Aorta (tissue), 5 donors: ENCODE measurements at regions not wholly inside any gene's neighbourhood (a gene's known extent, or its start where the extent isn't known, plus 50 kb on each side); places are given as distances from the start of the nearest gene placed in this dataset.

ENCODE experiments used
- ATAC-seq: fragments of 200-7000 bp; cut with Tn5 transposase; one replicate; pipeline ENCODE4 v1.9.1; 2022; ENCODE audit warnings: moderate library complexity; ENCODE audit not compliant: low FRiP score
- DNase-seq, 2 donors: peaks; one replicate each; pipeline ENCODE4 v3.0.0-alpha.2; 2020
- H3K27ac ChIP-seq, 2 donors: one replicate each; pipeline ENCODE4 v1.5.1; 2013; ENCODE audit warnings: low read length in 2 of 2, mild to moderate bottlenecking in 2 of 2, moderate library complexity in 2 of 2, control low read depth in 1 of 2, inconsistent platforms in 1 of 2, low read depth in 1 of 2
- H3K27me3 ChIP-seq, 2 donors: one replicate each; pipeline ENCODE4 v1.6.1; 2013; ENCODE audit warnings: control low read depth in 1 of 2, low read length in 1 of 2, mild to moderate bottlenecking in 1 of 2, moderate library complexity in 1 of 2; ENCODE audit not compliant: insufficient read depth in 2 of 2, control insufficient read depth in 1 of 2
- H3K36me3 ChIP-seq, 2 donors: one replicate each; pipeline ENCODE4 v1.6.1; 2013; ENCODE audit warnings: control low read depth in 1 of 2, low read length in 1 of 2, mild to moderate bottlenecking in 1 of 2; ENCODE audit not compliant: insufficient read depth in 2 of 2, control insufficient read depth in 1 of 2
- H3K4me1 ChIP-seq, 2 donors: one replicate each; pipeline ENCODE4 v1.6.1; 2013; ENCODE audit warnings: low read length in 2 of 2, control low read depth in 1 of 2, mild to moderate bottlenecking in 1 of 2, moderate library complexity in 1 of 2; ENCODE audit not compliant: insufficient read depth in 2 of 2, control insufficient read depth in 1 of 2
- H3K4me3 ChIP-seq, 2 donors: one replicate each; pipeline ENCODE4 v1.5.1; 2013; ENCODE audit warnings: low read length in 2 of 2, control low read depth in 1 of 2, mild to moderate bottlenecking in 1 of 2
- H3K9me3 ChIP-seq: one replicate; pipeline ENCODE4 v1.6.1; 2013; ENCODE audit warnings: mild to moderate bottlenecking, low read length; ENCODE audit not compliant: control insufficient read depth
- WGBS, 2 donors: extraction: QIAGEN DNeasy Blood & Tissue Kit; methylation state at CpG; one replicate each; pipeline ENCODE4 v1.1.7; 2013; 5-methylcytosine and 5-hydroxymethylcytosine counted together
- intact Hi-C, 2 donors: fragments of 100-400 bp; cut with DNase I; formaldehyde crosslinking; loops; one replicate each; pipeline versions ENCODE4 v1.14.2 to v1.15.0; 2022
- donor health status: healthy with polysubstance abuse.
- donor health status: Bipolar disorder and iron deficiency.
- donor health status: DM: no; HTN: no; CAD: no.
- donor health status: DM: no; HTN: no; CAD: no.
- donor health status: DM: yes; HTN: yes; CAD: no.

DNA sequence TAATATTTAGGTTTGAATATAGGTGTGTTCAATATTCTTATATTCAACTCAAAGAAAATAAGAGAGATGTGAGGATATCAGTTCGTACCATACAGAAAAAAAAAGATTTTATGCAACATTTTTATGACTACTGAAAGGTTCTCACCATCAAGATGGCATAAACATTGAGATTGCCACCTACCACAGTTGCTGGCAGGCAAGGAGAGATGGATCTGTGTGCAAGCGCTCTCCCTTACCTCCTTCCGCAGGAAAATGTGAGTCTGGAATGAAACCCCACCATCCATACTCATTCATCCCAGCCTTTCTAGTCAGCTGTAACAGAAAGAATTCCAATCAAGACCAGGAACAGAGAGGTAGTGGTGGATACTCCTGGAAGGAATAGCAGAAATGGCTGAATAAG is 376.9 kb downstream of the PPP3CA start:
- no peaks in the 10 kb centered on the region for H3K27me3 ChIP-seq
- H3K4me1 ChIP-seq: no peaks in the 10 kb centered on the region
- DNase-seq (no peak), ATAC-seq (no peak)
- intact Hi-C loops: no loop called here
- H3K4me3 ChIP-seq: no peak overlapping the region
- no peak overlapping the region for H3K27ac ChIP-seq
- H3K36me3 ChIP-seq: no peaks in the 10 kb centered on the region
- H3K9me3 ChIP-seq: no peaks in the 10 kb centered on the region
- 95% methylated on average over 3 of the region's 3 CpGs for WGBS, 2 donors

DNA sequence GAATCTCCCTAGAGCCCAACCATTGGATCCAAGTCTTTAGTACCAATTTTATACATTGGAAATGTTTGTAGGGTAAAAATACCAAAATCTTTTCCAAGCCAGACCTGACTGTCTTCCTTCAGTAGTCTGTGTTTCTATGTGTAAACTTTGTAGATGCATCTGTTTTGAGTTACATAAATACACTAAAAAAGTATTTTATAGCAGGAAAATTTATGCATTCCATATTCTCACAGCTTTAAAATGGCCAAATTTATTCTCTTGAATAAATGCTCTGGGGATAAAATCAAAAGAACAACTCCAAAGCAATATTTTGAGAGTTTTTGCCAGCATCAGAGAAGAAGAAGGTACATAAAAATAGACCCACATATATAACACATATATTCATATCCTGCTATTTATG is 377.4 kb downstream of the PPP3CA start:
- Histone ChIP-seq H3K4me3 (no peak overlapping the region), H3K9me3 (no peaks in the 10 kb centered on the region), H3K27ac (no peak overlapping the region), H3K4me1 (no peaks in the 10 kb centered on the region), H3K27me3 (no peaks in the 10 kb centered on the region), H3K36me3 (no peaks in the 10 kb centered on the region)
- no peak for ATAC-seq
- no peak for DNase-seq
- intact Hi-C loops: no loop called here

DNA sequence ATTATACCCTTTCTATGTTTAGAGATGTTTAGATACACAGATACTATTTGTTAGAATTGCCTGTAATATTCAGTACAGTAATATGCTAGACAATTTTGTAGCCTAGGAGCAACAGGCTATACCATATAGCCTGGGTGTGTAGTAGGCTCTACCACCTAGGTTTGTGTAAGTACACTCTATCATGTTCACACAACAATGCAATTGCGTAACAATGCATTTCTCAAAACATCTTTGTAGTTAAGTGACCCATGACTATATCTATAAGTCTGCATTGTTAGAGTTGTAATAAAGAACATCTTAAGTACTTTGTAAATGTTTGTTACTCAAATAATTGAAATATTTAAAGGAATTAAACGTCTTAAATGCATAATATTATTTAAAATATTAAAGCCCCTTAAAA is 379.3 kb downstream of the PPP3CA start:
- 88 to 91% methylated on average over 2 of the region's 2 CpGs for WGBS, 2 donors
- ATAC-seq (no peak), DNase-seq (no peak)

DNA sequence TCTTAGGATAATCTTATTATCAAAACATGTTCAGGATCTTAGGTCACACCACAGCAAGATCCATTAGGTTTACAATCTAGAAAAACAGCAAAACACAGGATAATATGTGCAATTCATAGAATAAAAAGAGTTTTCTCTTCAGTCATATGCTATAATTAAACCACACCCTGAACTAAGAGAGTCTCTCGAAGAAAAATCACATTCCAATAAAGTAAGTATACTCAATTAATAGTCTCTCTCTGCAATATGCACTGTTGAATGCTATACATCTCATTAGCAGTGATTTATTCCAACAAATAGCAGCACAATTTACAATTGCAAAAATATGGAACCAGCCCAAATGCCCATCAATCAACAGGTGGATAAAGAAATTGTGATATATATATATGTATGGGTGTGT is 383.7 kb downstream of the PPP3CA start:
- 85 to 87% methylated on average over 1 of the region's 1 CpG for WGBS, 2 donors
- ATAC-seq: no peak

More for the DNA sequence above, 379.3 kb downstream of the PPP3CA start:
- Histone ChIP-seq H3K4me3 (no peak overlapping the region), H3K36me3 (no peaks in the 10 kb centered on the region), H3K9me3 (no peaks in the 10 kb centered on the region), H3K27me3 (no peaks in the 10 kb centered on the region), H3K4me1 (no peaks in the 10 kb centered on the region), H3K27ac (no peak overlapping the region)
- intact Hi-C loops: no loop called here

DNA sequence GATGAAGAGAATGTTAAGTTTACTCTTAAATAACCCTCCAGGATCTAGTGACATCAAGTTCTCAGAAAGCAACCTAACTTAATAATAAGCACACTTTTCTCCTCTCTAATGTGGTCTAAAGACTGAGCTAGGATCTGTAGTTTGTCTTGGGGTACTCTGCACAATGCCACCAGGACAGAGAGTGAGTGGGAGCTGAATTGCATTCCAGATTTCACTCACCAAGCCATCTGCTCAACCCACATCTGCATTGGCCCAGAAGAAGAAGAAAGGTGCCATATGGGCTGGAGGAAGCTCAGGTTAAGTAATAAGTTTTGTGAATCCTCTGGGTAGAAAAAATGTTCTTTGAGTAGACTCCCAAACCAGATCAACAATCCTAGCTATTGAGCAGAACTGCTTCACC is 384.6 kb downstream of the PPP3CA start:
- Histone ChIP-seq H3K9me3 (no peaks in the 10 kb centered on the region), H3K36me3 (no peaks in the 10 kb centered on the region), H3K27me3 (no peaks in the 10 kb centered on the region), H3K4me1 (no peaks in the 10 kb centered on the region), H3K4me3 (no peak overlapping the region), H3K27ac (no peak overlapping the region)
- DNase-seq: no peak
- intact Hi-C loops: no loop called here
- ATAC-seq: no peak

More for the DNA sequence above, 383.7 kb downstream of the PPP3CA start:
- no peak overlapping the region for H3K27ac ChIP-seq
- H3K27me3 ChIP-seq: no peaks in the 10 kb centered on the region
- no peaks in the 10 kb centered on the region for H3K36me3 ChIP-seq
- no peaks in the 10 kb centered on the region for H3K4me1 ChIP-seq
- no peaks in the 10 kb centered on the region for H3K9me3 ChIP-seq
- no peak for DNase-seq
- H3K4me3 ChIP-seq: no peak overlapping the region
- intact Hi-C loops: no loop called here

DNA sequence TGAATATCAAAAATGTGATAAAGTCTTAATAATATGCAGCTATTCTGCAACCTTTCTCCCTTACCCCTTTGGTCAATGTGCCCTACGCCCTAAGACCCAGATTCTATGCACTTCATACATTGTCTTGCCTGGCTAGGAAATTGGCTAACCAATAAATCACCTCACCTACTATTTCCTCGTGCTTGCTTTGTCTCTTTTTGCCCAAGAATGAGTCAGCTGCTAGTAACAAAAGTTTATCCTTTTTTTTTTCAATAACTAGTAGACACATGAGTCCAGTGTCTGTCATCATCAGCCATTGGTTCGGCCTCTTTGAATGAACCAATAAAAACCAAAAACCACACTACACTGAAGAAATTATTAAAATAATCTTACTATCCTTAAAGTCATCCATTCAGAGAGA is 387.1 kb downstream of the PPP3CA start:
- Histone ChIP-seq H3K4me1 (no peaks in the 10 kb centered on the region), H3K27me3 (no peaks in the 10 kb centered on the region), H3K27ac (no peak overlapping the region), H3K4me3 (no peak overlapping the region), H3K9me3 (peaks cover 1% of the 10 kb centered on the region), H3K36me3 (no peaks in the 10 kb centered on the region)
- intact Hi-C loops: no loop called here
- no peak for ATAC-seq
- WGBS, 2 donors: 89 to 91% methylated on average over 3 of the region's 3 CpGs
- no peak for DNase-seq

DNA sequence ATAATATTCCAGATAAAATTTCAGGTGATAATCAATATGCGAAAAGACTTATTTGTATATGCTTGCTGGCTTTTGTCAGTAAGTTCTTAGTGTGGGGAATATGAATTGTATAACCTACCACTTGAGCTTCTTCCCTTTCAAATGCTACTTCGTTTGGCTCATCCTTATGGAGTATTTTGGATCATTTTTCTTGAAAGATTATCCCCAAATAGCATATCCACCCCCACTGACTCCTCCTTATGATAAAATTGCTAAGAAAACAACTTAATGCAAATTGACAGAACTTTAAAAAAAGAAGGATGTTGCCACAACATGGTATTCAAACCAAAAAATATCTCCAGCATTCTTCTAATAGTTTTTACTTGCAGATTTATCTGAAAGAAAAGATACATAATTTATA is 393.3 kb downstream of the PPP3CA start:
- no peaks in the 10 kb centered on the region for H3K36me3 ChIP-seq
- H3K27ac ChIP-seq: no peak overlapping the region
- no peak overlapping the region for H3K4me3 ChIP-seq
- intact Hi-C loops: no loop called here
- no peak for DNase-seq
- whole genome bisulfite sequencing, 2 donors: 72 to 85% methylated on average over 2 of the region's 2 CpGs
- peaks cover 1% of the 10 kb centered on the region for H3K9me3 ChIP-seq
- no peaks in the 10 kb centered on the region for H3K27me3 ChIP-seq
- H3K4me1 ChIP-seq: no peaks in the 10 kb centered on the region
- ATAC-seq: no peak

DNA sequence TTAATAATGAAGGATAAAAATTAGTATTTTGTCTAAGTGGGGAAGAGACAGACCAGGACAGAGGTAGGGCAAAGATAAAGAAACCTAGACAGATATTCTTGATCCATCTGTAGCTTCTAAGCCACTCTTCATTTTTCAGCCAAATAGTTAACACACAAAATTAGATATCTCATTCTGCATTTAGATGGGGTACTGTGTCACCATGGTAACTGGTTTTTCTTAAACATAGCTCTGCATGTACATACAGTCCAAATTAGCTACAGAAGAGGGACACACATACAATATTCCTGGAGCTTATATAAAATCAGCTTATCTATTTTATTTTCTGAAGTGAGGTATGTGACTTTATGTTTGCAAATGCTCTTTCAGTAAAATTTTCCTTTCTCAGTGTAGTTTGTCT is 393.7 kb downstream of the PPP3CA start:
- Histone ChIP-seq H3K36me3 (no peaks in the 10 kb centered on the region), H3K9me3 (peaks cover 1% of the 10 kb centered on the region), H3K4me3 (no peak overlapping the region), H3K27me3 (no peaks in the 10 kb centered on the region), H3K4me1 (no peaks in the 10 kb centered on the region), H3K27ac (no peak overlapping the region)
- no peak for ATAC-seq
- intact Hi-C loops: no loop called here
- no peak for DNase-seq

DNA sequence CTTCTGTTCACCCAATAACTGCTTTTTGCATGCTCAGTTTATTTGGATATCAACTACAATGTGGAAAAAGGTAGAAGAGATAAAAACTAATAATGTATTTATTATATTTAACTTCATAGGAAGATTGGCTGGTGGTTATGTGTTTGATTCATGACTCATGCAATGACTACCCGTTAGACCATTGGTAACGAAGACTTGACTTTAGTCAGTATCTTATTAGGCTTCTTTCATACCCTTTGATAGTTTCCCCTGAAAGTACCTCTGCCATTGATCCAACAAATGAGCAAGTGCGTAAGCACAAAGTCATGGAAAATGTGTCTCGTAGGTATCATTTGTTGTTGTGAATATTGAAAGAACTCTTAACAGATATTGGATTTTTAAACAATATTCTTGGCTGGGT is 394.7 kb downstream of the PPP3CA start:
- Histone ChIP-seq H3K27me3 (no peaks in the 10 kb centered on the region), H3K9me3 (peaks cover 1% of the 10 kb centered on the region), H3K36me3 (no peaks in the 10 kb centered on the region), H3K4me3 (no peak overlapping the region), H3K4me1 (no peaks in the 10 kb centered on the region), H3K27ac (no peak overlapping the region)
- ATAC-seq: no peak
- intact Hi-C loops: no loop called here
- WGBS, 2 donors: 93 to 97% methylated on average over 4 of the region's 4 CpGs
- no peak for DNase-seq
